GM19239 (cell line): ENCODE measurements at regions not wholly inside any gene's neighbourhood (a gene's known extent, or its start where the extent isn't known, plus 50 kb on each side); places are given as distances from the start of the nearest gene placed in this dataset.
"Not testable (repeated sequence)": the region's sequence is repeated elsewhere in the genome, so short reads cannot be mapped to it uniquely, and the experiment has no call there.

Experiments
- DNase-seq: peaks from one replicate; pipeline ENCODE4 v3.0.0; 2011; ENCODE audit warnings: low spot score; ENCODE audit not compliant: insufficient read length
- FAIRE-seq: peaks from 2 replicates; lab custom pipeline; 2011; peaks lifted over from hg19 to GRCh38; lab: Jason Lieb, UNC

DNA sequence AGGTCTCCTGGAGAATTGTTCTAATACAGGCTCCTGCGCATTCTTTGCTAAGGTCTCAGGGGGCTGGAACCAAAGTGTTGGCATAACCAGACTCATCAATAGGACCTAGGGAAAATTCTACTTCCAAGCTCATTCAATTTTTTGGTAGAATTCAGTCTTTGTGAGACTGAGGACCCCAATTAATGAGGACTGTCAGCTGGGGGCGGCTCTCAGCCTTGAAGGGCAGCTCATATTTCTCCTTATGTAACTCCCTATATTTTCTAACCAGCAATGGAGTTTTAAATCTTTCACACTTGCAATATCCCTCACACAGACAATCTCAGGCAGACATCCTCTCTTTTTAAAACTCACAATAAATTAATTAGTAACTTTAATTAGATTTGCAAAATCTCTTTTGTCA, 476.4 kb upstream of the LRFN5 start:
- FAIRE-seq = no peak

GRCh38 chr14:41120402-41120801, 486.3 kb upstream of the LRFN5 start:
- DNase-seq (no peak), FAIRE-seq (no peak)

More for the DNA sequence above, 476.4 kb upstream of the LRFN5 start:
- no peak for DNase-seq

DNA sequence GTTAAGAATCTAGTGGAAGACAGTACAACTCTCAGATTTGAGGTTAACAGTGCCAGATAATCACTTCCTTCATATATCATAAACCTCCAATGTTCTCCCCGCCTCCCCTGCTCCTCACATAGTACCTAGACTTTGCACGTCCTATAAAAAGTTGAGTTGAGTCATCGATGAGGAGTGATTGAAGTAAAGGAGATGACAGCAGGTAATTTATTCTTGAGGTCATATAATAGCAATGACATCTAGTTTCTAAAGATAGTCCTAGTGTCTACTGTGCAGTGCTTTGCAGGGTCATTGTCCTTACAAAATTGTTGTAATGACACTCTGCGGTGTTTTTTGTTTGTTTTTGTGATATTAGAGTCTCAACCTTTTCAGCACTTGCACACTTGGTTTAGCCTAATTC, 510.5 kb upstream of the LRFN5 start:
- DNase-seq = no peak
- FAIRE-seq = no peak

GRCh38 chr14:41087056-41087455, 519.6 kb upstream of the LRFN5 start:
- DNase-seq (no peak), FAIRE-seq (no peak)

DNA sequence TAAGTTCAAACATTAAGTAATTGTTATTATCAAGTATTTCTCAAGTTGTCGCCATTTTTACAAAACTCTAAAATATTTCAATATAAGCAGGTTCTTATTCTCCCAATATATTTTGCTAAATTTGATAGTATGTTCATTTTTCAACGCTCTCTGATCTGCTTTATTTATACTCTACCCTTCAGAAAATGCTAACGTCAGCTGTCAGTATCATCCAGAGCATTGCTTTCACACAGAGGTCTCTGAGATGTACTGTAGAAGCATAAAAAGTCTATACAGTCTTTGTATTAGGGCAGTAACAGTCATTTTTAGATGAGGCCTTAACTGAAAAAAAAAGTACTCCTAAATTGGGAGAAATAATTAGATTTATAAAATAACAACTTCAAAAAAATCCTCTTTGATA, 533.1 kb upstream of the LRFN5 start:
- DNase-seq = no peak
- no peak for FAIRE-seq

DNA sequence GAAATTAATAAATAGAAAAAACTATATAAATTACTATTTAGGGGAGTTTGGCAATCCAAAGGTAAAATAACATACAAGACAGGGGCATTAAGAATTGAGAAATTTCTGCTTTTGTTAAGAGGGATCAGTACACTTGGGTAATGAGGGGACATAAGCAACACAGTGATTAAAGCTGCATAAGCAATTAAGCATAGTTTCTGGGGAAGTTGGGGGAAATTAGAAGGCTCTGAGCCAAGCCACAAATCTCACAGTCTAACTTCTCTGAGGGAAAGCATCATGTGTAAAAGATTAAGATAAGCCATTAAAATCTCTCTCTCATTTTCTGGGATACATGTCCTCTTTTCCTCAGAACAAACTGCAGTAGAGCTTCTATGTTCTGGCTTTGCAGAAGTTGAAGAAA, 533.9 kb upstream of the LRFN5 start:
- DNase-seq = no peak
- FAIRE-seq = no peak

GRCh38 chr14:41071351-41071750, 535.3 kb upstream of the LRFN5 start:
- no peak for DNase-seq
- FAIRE-seq = no peak

DNA sequence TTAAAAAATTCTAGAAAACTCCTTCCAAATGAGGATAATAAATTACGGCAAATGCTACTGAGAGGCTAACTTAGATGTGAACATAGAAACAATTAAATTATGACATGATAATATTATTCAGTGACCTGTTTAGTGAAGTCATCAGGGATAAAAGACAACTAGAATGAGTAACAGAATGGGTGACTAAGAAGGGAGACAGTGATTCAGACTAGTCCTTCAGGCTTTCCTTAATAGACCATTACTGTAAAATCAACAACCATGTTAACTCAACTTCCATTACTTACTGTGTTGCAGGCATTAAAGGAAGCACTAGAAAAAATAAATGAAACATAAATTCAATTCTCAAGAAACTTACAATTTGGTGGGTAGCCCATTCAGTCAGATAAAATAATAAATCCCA, 543.9 kb upstream of the LRFN5 start:
- no peak for DNase-seq
- no peak for FAIRE-seq

GRCh38 chr14:41055589-41055988, 551.1 kb upstream of the LRFN5 start:
- DNase-seq = no peak
- FAIRE-seq = no peak

GRCh38 chr14:41051801-41052200, 554.9 kb upstream of the LRFN5 start:
- FAIRE-seq (no peak), DNase-seq (no peak)

DNA sequence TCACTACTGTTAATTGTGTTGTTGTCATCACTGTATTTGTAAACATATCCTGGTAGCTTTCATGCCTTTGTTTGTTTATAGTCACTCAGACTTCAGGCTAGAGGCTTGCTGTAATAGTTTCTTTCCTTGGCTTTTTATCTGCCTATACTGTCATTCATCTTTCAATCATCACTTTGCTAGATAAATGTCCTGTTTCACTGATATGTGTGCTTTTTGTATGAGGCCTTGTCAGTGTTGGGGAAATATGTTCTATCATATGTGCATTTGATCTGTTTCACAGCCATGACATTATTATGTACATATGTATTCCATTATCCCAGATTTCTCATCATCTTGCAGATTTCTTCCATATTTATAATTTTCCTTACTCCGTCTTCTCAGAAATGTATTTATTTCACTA, 558.9 kb upstream of the LRFN5 start:
- no peak for FAIRE-seq
- no peak for DNase-seq

DNA sequence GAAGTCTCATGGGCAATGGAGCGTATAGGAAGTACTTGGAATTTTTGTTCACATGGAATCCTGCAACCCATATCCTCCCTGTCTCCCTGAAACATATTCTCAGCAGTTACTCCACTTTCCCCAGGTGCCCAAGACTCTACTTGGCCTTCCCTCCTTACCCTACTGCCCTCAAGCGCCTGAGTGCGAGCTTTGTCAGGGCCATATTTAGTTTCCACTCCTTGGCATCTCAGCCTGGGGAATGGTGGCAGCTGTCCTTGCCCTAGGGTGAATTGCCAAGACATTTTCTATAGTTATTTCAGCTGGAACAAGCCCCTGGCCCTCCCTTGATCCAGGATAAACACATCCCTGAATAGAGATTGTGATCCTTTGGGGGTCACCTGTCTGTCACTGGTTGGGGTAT, 569.3 kb upstream of the LRFN5 start:
- FAIRE-seq = no peak
- DNase-seq = no peak

GRCh38 chr14:41034969-41035368, 571.7 kb upstream of the LRFN5 start:
- FAIRE-seq (no peak), DNase-seq (no peak)

- no peak for FAIRE-seq
Measured at GRCh38 chr14:41022932-41023331, 583.7 kb upstream of the LRFN5 start.

GRCh38 chr14:41016213-41016612, 590.5 kb upstream of the LRFN5 start:
- no peak for DNase-seq
- no peak for FAIRE-seq

More at GRCh38 chr14:41022932-41023331, 583.7 kb upstream of the LRFN5 start:
- no peak for DNase-seq

DNA sequence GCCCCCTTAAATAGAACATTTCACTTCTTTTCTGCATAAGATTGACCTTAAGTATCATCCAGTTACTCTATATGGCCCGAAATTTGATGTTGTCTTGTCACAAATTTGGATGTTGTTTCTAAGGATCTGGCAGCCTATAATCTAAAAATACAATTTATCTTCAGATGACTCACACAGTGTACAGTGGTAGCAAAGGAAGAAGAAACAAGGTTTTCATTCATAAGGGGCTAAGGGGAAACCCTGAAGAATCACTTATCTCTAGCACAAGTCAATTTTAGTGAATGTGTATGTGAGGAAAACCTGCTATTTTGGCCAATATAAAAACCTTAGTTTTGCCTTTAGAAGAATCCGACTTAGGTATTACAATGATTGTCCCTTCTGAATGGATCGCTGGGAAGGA, 606.3 kb upstream of the LRFN5 start:
- DNase-seq = no peak
- FAIRE-seq = no peak

GRCh38 chr14:40989260-40989659, 617.4 kb upstream of the LRFN5 start:
- DNase-seq = no peak
- FAIRE-seq = no peak

DNA sequence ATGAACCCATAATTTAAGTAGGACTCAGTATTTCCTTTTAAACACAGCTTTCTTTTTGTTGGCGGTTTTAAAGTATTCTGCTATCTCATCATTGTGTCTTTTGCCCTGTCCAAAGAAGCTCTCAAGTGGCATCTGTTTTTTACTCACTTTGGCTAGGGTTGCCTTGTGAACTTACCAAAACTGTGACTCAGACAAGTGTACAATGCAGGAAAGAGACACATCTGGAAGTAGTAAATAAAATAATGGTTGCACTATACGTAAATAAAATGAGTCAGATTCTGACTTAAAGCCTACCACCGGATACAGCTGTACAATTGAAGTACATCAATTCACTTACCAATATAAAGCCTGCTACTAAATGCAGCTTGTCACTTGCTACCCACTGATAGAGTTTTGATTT, 619.2 kb upstream of the LRFN5 start:
- no peak for FAIRE-seq
- DNase-seq = no peak

GRCh38 chr14:40986655-40987054, 620.0 kb upstream of the LRFN5 start:
- FAIRE-seq = no peak
- DNase-seq = no peak

DNA sequence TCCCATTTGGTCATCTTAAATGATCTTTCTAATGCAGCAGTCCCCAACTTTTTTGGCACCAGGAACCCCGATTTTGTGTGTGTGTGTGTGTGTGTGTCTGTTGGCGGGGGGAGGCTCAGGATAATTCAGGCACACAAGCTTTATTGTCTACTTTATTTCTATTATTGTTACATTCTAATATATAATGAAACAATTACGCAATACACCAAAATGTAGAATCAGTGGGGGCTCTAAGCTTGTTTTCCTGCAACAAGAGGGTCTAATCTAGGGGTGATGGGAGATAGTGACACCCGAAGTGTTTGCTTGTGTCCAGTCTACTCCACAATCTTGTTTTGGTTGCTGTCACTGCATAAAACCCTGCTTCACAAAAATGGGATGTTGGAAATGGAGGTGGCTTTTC, 621.1 kb upstream of the LRFN5 start:
- DNase-seq (no peak), FAIRE-seq (no peak)

GRCh38 chr14:40983604-40984003, 623.1 kb upstream of the LRFN5 start:
- no peak for FAIRE-seq
- DNase-seq = no peak

- DNase-seq (no peak), FAIRE-seq (no peak)
Measured at GRCh38 chr14:40981247-40981646, 625.4 kb upstream of the LRFN5 start.

DNA sequence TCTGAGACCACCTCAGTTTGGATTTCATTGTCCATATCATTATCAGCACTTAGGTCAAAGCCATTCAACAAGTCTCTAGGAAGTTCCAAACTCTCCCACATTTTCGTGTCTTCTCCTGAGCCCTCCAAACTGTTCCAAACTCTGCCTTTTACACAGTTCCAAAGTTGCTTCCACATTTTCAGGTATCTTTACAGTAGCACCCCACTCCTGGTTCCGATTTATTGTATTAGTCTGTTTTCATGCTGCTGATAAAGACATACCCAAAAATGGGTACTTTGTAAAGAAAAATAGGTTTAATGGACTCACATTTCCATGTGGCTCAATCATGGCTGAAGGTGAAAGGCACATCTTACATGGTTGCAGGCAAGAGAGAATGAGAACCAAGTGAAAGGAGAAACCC, 646.4 kb upstream of the LRFN5 start:
- not testable (repeated sequence) for FAIRE-seq

More for the DNA sequence above, 646.4 kb upstream of the LRFN5 start:
- not testable (repeated sequence) for DNase-seq
